NCI-H1436 treated with DMSO at 0.1 percent for 48 hours (cell line): ENCODE measurements at regions not wholly inside any gene's neighbourhood (a gene's known extent, or its start where the extent isn't known, plus 50 kb on each side); places are given as distances from the start of the nearest gene placed in this dataset.

Experiments
- DNase-seq: peaks from one replicate; lab custom pipeline; 2025; lab: John Stamatoyannopoulos, UW

DNA sequence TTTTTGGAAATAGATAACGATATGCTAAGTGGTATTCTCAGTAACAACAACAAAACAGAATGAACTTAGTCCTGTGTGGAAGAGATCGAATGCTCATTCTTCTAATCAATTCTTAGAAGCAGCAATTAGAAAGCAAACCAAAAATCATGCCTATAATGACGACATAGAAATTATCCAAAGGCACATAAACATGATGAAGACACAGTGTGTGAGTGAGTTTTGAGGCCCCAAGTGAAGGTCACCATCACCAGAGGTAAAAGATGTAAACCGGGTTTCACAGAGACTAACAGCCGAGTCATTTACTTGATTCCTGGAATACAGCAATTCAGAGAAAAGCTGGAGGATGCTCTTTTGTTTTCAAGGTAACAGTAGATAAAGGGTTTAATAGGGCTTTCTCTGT, 509.2 kb downstream of the TDRD15 start:
- DNase-seq = no peak

DNA sequence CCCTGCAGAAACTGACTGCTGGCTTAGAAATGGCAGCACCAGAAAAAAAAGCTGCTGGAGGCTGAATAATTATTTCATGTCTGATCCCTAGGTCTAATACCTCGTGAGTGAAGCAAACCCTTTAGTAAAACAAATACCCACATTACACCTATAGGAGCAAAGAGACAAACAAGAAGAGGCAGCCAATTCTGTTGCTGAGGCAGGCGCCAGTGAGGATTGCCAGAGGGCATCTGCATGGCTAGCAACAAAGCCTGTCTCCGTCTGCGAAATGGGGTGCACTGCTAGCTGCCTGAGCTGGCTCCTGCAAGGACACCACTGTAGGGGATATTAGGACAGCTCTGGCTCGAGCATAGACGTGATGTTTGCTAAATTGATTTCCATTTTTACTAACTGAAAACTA, 509.7 kb downstream of the TDRD15 start:
- no peak for DNase-seq

DNA sequence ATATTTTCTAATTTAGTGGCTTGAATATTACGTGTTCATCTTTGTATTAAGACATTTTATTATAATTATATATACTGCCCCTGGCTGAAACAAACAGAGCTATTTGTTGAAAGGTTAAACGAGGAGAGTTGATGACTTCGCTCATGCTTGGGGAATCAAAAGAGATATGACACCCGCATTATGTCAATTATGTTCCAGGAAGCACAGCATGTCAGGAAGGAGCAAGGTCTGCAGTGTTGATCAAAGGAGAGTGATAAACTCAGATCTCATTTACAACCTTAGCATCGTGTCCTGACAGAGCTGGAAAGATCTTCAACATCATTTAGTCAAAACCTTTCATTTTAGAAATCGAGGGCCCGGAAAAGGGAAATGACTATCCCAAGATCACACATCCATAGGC, 510.1 kb downstream of the TDRD15 start:
- DNase-seq = no peak

DNA sequence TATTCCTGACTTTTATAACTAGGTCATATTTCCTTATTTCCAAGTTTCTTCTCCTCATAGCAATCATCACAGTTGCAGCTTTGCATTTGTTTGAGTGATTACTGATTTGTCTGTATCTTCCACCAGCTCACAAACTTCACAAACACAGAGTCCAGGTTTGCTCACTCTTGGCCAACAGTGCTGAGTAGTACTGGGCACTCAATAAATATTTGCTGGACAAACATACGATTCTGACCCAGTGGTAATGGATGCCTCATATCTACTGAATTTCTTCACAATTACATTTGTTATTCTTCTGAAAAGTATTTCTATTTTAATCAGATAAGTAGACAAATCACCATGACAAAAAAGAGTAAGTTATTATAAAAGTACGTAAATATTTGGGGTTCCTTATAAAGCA, 516.3 kb downstream of the TDRD15 start:
- DNase-seq = no peak

DNA sequence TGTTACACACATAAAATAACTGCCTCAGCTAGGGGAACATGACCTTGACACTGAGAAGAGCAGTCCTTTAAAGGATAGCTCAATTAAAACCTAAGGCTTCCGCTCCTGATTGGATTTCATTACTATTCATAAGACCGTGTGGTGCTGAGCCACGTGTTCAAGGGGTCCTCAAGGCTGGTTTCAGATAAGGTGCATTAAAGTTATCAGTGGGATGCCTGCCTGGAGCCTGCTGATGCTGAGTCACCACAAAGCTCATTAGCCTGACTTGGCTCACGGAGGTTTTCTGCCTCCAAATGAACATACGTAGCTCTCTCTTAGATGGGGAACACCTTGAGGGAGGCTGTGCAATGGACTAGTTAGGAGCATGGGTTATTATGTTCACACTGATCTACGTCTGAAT, 518.9 kb downstream of the TDRD15 start:
- DNase-seq = no peak

DNA sequence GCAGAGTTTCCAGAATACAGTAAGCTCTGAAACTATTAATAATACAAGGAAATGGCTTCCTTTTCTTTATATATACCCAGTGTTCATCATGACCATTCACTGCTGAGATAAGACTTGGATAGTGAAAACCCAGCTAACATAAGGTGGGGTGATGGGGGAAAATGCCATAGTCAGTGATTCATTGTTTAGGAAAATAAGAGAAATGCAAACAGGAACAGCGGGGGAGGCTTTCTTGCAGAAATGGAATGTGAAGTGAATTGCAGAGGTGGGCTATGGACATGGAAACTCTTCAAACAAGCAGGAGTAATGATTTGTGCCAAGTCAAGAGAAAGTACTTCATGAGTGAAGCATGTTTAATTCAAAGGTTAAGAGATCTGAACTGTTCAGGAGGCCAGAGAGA, 519.4 kb downstream of the TDRD15 start:
- DNase-seq = no peak

DNA sequence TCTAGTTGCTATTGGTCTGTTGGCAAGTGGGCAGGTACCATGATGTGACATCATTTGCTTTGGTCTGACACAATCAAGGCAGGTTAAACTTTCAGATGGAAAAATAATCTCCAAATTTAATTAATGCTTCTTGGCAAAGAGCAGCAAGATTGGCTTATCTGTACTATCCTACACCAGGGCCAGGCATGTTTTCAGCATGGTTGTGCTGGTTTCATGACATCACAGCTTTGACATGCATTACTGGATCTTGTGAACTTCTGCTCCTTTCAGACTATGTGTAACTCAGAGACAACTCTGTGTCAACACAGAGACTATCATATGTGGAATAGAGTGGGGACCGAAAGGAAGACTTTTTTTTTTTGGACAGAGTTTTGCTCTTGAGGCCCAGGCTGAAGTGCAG, 520.5 kb downstream of the TDRD15 start:
- no peak for DNase-seq

DNA sequence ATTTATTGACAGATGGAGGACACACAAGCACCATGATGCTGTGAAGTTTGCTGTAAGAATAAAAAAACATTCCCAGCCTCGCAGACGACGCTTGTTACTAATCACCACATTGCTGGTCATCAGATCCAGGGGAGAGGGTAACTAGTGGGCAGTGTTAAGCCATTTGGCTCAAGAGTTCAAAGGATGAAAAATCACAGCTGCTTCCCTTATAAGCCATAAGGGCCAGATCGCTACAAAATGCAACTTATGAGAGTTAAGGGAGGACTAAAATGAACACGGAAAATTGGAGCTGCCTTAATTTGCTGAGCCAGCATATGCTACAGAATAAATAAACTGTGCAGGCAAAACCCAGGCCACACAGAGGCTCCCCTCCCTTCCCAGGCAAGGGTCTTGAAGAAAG, 522.6 kb downstream of the TDRD15 start:
- DNase-seq = no peak

DNA sequence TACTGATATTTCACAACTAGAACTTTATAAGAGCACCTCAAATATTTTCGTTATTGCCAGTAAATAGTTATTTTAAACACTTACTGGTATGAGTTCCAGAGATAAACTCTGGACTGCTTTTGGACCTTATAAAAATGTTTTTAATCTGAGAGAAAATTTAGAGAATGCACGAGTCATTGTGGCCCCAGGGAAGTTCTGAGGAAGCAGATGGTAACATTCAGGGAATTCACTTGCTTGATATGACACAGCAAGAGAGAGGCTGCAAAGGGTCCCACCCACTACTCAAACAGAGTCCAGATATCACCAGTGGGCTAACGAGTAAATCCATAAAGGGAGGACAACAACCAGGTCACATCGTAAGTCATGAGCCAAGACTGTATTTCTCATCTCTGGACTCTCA, 526.8 kb downstream of the TDRD15 start:
- no peak for DNase-seq

DNA sequence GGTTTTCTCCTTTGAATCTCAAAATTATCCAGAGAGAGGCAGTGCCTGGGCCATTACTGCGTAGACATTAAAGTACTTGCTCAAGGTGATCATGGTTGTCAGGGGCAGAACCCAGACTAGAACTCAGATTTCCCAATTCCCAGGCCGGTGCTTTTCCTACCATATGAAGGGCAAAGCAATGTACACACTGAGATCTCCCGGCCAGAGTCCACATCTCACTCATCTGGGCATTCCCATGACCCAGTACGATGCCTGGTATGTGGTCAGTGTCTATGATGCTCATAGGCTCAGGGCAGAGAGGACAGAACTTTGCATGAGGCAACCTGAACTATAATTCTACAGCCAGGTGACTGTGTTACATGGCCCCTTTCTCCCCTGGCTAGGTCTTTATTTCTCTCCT, 531.4 kb downstream of the TDRD15 start:
- no peak for DNase-seq

DNA sequence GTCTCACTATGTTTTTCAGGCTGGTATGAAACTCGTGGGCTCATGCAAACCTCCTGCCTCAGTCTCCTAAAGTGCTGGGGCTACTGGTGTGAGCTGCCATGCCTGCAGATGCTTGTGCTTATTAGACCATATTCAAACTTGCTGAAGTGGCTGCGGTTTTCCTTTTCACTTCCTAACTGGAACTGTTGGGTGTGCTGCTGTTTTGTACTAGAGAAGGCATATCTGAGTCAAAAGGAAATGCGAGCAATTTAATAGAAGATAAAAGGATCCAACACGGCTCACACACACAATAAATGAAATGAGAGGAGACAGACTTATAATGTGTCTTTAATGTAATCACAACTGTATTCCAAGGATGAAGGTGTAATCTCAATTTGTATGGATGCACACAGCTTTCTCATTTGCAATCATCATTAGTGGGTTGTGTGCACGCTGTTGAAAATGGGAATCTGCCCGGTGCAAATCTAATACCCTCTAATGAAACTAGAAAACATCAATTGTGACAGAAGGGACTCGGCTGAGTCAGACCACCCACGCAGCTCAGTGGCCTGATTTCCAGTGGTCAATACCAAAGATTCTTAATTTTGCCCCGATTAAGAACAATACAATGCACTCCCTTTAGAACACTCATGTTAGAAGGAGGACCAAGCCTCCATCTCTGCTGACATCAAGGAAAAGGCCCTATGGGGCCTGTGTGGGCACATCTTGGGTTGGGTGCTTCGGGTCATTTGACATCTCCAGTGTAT, 532.7 kb downstream of the TDRD15 start:
- DNase-seq = no peak

DNA sequence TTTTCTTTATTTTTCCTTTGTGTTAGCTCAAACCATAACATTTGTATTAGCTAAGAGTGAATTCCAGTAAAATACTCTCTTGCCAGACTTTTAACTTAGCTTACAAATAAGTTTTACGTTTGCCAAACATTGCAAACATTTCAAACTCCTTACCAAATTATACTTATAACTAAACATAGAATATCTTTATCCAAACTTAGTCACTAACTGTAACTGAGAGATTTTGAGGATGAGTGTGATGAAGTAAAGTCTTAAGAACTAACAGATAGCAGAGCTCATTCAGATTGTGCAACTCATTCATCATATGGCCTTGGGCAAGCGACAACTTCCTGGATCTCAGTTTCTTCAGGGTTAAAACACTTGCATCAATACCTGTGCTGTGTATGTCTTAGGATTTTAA, 533.7 kb downstream of the TDRD15 start:
- no peak for DNase-seq

DNA sequence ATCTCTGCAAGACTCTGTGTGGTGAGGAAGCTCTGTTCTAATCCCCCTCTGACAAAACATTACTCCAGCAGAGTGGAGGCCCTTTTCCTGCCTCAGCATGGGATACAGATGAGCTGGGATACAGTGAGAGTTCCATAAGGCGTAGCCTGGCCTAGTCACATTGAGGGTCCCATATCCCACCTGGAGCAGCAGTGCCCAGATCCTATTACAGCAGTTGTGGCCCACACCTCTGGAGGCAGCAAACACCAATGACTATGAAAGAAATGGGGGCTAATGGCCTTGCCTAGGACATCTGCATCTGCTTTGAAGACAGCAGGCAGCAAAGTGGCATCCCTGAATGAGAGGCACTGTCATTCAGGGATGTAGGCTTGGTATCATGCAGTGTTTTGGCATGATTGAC, 534.5 kb downstream of the TDRD15 start:
- DNase-seq = no peak

DNA sequence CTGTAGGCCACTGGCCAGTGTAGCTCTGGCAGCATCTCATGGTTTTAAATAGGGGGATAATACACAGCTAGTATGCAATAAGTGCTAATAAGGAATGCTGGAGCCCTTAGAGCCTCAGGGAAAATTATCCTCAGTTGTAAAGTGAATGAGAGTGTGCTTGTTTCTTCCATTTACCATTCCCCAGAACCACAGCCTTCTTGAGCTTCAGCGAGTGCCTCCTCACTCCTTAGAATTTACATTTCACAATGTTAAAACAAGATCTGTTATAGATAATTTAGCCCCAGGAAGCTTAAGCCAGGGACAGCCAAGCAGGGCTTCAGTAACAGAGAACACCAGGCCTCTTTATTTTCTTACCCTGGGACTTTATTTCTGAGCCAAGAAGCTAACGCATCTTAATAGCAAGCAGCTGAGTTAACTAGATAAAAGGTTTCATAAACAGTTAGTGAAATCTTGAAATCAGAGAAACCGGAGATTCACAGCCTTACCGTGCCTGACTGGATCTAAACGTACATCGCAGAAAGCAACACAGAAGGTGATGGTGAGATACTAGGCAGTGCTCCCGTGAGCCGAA, 535.2 kb downstream of the TDRD15 start:
- DNase-seq = no peak

DNA sequence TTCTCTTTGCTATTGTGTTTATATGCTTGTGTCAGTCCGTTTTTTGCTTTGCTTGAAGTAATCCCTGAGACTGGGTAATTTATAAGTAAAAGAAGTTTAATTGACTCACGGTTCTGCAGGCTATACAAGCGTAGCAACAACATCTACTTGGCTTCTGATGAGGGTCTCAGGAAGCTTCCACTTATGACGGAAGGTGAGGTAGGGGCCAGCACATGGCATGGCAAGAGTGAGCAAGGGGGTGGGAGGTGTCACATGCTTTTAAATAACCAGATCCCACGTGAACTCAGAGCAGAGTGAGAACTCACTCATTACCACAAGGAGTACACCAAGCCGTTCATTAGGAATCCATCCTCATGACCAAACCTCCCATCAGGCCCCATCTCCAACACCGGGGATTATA, 540.3 kb downstream of the TDRD15 start:
- DNase-seq = no peak

DNA sequence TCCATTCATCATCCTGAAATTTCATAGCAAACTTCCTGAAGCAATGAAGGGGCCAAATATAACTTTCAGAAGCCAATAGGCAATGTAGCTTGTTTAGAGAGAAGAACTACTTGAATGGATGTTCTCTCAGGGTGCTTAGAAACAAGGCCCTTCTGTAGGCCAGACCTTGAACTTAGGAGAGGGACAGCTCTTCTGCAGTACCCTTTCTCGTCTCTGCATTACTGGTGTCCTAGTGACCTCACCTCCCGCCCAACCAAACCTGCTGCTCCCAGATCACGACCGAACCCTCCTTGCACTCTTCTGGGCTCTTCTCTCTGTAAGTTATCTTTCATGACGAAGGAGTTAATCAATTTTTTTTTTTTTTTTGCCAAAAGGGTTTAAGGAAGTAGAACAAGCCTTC, 543.9 kb downstream of the TDRD15 start:
- no peak for DNase-seq

DNA sequence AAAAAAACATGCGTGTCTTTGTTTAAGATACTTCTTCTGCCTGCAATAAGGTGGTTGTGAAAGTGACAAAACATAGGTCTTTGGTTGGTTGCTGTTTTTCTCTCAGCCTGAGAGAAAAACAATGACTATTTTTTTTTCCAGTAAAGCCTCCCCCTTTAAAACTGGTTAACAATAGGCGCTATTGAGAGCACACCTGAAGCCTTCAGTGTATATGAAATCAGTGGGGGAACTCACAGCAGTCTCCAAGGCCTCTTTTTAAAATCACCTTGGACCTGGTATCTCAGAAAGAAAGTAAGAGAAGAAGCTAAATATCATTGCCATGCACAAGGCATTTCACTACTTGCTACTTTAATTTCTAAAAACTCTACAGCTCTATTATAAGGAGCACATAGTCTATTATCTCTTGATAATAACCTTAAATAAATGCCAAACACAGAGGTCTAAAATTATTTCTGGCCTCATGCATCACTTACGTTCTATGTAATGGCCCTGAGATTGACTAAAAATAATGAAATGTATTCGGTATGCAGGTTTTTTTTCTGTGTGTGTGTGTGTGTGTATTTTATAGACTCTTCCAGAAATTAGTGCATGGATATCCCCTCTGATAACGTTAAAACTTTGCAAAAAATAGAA, 544.4 kb downstream of the TDRD15 start:
- DNase-seq = no peak

DNA sequence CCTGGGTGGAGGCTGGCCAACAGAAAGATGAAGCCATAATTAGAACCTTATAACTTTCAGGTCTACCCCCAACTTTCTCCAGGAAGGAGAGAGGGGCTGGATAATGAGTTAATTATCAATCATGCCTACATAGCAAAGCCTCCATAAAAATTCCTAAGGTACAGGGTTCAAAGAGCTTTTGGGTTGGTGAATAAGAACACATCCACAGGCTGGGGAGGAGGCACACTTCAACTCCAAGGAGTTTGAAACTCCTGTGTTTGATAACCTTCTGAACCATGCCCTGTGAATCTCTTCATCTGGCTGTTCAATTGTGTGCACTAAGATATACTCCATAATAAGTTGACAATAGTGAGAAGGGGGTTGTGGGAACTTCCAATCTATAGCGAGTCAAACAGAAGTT, 552.3 kb downstream of the TDRD15 start:
- no peak for DNase-seq

DNA sequence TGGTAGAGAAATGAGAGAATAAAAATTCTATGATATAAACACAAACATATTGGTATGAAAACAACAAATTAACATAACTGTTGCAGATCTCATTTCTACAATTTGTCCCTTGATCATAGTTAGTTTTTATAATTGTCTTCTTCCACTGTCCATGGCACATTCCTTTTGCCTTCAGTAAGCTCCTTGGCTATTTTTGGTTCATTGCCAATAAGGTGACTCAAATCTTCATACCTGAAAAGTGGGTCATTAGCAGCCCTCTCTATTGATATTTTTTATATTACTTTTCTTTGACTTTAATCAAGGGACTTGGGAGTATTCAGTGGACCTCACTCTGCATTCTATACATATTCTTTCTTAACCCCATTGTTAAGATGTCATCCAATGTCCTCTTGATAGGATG, 552.9 kb downstream of the TDRD15 start:
- no peak for DNase-seq

DNA sequence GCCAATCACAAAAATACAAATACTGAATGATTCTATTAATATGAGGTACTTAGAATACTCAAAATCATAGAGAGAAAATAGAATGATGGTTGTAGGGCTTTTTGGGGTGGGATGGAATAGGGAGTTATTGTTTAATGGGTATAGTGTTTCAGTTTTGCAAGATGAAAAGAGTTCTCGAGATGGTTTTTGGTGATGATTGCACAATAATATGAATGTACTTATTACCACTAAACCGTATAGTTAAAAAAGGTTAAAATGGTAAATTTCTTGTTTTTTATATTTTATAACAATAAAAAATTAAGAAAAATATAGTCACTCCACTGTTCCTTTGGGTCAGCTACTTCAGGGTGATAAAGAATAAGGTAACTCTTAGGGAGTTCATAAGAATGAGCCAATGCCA, 560.1 kb downstream of the TDRD15 start:
- no peak for DNase-seq

DNA sequence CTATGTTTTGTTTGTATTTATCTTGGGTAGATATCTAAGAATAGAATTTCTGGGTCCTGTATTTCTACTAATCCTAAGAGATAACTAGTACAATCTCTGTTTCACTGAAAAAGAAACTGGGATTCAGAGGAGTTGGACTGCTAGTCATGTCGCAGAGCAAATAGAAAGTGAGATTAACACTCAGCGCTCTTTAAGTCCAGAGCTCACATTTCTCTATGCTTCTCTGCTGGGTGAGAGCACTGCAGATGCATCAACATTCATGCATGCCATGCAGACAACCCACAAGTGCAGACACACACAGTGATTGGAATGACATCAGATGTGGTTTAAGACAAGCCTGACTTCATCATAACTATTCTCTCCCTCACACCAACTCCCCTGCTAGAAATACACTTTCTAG, 563.8 kb downstream of the TDRD15 start:
- no peak for DNase-seq

DNA sequence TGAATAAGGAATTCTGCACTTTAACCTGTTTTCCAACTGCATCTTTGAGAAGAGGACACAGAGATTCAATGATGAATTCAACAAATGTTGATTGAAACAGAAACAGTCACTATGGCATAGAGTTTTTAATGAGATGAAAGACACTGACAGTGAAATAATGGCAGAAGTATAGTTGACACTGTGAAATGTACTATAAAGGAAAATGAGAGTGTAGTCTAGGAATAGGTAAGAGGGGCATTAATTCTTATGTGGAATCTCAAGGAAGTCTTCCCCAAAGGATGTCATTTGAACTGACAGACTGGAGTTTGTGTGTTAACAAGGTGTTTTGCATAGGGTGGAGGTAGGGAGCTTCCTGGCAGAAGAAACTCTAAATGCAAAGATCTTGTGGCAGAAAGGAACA, 566.2 kb downstream of the TDRD15 start:
- DNase-seq = no peak

DNA sequence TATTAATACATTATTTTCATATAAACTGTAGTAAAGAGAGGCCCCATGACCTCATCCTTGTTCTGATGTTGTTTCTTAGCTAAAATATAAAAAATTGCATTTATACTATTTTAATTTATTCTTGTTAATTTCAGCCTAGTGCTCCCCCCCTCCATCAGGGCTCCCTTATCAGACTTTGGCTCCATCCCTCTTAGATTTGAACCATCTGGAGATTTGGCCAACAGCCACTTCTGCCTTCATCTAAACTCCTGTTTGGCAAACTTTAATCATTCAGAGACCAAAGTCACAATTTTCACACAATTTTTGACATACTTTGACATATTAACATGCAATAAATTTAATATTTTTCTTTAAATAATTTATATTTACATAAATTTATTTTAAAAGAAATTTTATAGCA, 569.3 kb downstream of the TDRD15 start:
- no peak for DNase-seq
